Stimulated activated CD8-positive, alpha-beta memory T cell treated with anti-CD3 and anti-CD28 coated beads, Interleukin-15, amount 100 ng/mL, for 24 hours (primary cell): ENCODE measurements at regions not wholly inside any gene's neighbourhood (a gene's known extent, or its start where the extent isn't known, plus 50 kb on each side); places are given as distances from the start of the nearest gene placed in this dataset.

ENCODE experiments used
- DNase-seq: peaks from one replicate; pipeline ENCODE4 v3.0.0-alpha.2; 2020; ENCODE audit warnings: low read depth

DNA sequence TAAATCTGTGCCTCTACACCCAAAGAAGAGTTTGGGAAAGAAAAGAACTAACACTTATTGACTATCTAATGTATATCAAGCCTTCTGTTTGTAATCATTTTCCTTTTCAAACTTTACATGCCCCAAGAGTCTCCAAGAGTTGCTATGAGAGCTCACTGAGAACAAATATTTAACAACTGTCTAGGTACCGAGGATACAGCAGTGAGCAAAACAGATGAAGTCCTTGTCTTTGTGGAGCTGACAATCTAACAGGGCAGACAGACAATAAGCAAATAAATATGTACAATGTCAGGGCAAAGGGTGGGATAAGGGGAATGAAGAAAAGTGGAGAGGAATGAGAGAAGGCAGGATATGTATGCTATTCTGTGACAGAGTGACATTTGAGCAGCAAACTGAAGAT lies 64.8 kb upstream of the KSR1 start:
- no peak for DNase-seq

DNA sequence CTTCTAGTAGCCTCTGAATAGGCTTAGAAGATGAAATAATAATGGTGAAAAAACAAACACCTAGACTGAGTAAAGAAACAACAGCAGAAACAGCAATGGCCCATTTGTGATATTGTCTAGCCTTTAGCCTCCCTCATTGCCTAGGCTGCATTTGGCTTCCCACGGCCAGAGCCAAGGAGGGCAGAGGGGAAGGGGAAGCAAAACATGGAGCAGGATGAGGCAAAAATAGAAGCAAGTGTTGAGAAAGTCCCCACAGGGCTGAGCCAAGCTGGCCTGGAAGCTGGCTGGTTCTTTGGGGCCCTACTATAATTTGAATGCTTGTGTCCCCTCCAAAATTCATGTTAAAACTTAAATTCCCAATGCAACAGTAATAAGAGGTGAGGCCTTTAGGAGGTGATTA lies 60.2 kb upstream of the KSR1 start:
- DNase-seq: no peak

DNA sequence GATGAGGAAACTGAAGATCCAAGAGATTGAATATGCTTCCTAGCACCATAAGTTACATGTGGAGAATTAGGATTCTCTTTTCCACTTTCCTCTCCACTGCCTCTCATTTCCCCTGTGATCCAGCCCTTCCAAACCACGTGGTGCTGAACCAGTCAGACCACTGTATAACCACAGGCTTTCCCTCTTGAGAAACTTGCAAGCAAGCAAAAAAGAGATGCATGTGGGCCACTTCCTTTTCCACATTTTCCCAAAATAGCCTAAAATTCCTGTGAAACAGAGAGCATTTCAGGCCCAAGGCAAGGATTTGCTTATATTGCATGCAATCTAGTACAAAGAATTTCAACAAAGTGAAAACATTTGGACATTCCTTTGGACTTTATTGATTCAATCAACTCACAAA lies 59.3 kb upstream of the KSR1 start:
- DNase-seq: no peak

DNA sequence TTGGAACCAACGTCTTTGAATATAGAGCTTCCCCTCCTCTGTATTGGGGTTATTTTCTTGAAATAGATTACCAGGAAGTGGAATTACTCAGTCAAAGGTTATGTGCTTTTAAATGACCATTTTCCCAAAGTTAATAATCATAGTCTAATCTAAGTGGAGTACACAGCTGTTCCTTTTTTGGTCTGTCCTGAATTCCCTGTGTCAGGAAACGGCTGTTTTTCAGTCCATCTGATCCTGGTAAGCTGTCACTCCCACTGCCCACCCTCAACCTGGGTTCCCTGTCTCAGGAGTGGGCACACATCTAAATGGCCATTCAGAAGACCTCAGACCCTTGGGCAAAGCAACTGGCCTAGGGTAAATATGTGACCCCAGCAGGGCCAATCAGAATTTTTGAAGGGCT lies 57.6 kb upstream of the KSR1 start:
- DNase-seq: no peak

DNA sequence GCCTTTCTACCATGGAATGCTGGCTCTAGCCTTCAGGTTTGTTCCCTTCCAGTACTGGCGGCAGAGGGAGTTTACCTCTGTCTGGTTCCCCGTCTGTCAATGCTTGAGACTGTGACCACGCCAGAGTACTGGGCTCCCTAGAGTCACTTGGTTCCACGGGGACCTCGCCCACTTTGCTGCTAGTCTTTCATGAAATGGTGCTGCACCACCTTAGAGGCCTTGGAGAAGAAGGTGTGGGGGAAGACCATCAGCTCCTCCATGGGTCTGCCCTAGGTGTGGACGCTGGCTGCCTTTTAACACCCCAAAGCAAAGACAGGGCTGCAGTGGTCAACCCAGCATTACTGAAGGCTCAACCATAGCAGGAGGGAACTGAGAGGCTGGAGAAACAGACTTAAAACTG lies 55.3 kb upstream of the KSR1 start:
- DNase-seq: no peak

DNA sequence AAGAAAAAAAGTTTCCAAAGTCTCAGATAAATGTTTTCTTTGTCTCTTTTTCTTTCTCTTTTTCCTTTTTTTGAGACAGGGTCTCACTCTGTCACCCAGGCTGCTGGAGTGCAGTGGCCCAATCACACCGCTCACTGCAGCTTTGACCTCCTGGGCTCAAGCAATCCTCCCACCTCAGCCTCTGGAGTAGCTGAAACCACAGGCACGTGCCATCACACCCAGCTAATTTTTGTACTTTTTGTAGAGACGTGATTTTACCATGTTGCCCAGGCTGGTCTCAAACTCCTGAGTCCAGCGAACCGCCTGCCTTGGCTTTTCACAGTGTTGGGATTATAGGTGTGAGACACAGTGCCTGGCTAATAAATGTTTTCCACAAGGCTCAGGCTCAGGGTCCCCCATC lies 53.3 kb upstream of the KSR1 start:
- no peak for DNase-seq

DNA sequence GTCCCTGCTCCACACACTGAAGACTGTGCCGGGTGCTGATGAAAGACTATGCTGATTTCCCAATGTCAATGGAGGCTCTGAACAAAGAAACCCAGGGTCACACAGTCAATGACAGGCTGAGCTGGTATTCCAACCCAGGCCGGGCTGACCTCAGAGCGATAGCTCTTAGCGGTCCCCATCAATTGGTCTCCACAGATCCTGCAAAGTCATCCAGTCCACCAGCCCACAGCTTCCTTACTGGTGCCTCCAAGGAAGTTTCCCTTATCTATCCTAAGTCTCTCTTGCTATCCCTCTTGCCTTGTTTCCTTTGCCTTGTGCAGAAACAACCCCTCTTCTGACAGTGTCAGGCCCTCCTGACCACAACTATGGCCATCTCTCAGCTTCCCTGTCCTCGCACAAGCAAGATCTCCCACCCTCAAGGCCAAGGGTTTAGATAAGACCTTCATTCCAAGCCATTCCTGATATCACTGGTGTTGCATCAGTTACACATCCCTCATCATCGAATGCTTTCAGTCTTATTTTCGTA lies 52.7 kb upstream of the KSR1 start:
- no peak for DNase-seq

DNA sequence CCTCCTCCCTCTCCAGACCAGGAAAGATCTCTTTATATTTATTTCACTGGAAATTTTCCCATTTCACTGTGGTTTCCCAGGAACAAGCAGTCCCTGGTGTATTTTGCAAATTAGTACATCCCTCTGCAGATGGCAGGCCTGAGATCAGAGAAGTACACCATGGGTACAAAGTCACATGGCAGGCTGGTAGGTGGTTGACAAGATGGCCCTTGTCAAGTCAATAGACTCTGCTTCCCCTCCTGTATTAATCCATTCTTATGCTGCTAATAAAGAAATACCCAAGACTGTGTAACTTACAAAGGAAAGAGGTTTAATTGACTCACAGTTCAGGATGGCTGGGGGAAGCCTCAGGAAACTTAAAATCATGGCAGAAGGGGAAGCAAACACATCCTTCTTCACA lies 51.6 kb upstream of the KSR1 start:
- no peak for DNase-seq
